ENCODE measurements at regions not wholly inside any gene's neighbourhood (a gene's known extent, or its start where the extent isn't known, plus 50 kb on each side); places are given as distances from the start of the nearest gene placed in this dataset.
"Not testable (repeated sequence)": the region's sequence is repeated elsewhere in the genome, so short reads cannot be mapped to it uniquely, and the experiment has no call there.

- no peak for ATAC-seq (ENCODE audit: low FRiP score)
- WGBS, 2 donors, result 77 to 83% methylated on average over 4 of the region's 4 CpGs
- no peaks in the 10 kb centered on the region for H3K27me3 ChIP-seq (ENCODE audit: control insufficient read depth in 1 of 2, insufficient read depth in 2 of 2, low read length in 1 of 2)
- H3K27ac ChIP-seq (ENCODE audit: low read depth in 1 of 2, low read length in 2 of 2), result no peak overlapping the region
- DNase-seq, result no peak
- intact Hi-C loops (cut with DNase I), result no loop called here
- H3K4me3 ChIP-seq (ENCODE audit: low read length in 2 of 2), result no peak overlapping the region
- no peaks in the 10 kb centered on the region for H3K4me1 ChIP-seq (ENCODE audit: control insufficient read depth in 1 of 2, insufficient read depth in 2 of 2, low read length in 2 of 2)
- H3K9me3 ChIP-seq (ENCODE audit: control insufficient read depth, low read length), result no peaks in the 10 kb centered on the region
- no peaks in the 10 kb centered on the region for H3K36me3 ChIP-seq (ENCODE audit: control insufficient read depth in 1 of 2, insufficient read depth in 2 of 2, low read length in 1 of 2)
Observed at GRCh38 chr22:22122348-22123117, 122.1 kb upstream of the VPREB1 start.

DNA sequence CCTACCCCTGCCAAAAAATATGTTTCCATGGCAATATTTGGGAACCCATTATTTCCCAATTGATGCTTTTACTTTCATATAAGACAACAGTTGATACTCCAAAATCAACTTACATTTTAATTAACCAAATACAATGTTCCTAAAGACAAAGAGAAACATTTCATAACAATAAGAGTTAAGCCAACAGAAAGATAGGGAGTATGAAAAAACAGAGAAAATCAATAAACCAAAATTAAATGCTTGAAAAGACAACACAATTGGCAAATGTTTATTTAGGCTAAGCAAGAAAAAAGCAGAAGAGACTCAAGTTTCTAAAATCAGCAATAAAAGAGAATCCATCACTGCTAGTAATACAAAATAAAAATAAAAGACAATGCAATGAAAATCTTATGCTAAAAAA is 123.1 kb upstream of the VPREB1 start:
- H3K27ac ChIP-seq (ENCODE audit: low read depth in 1 of 2, low read length in 2 of 2), result no peak overlapping the region
- H3K9me3 ChIP-seq (ENCODE audit: control insufficient read depth, low read length), result no peaks in the 10 kb centered on the region
- no peak for DNase-seq
- H3K4me1 ChIP-seq (ENCODE audit: control insufficient read depth in 1 of 2, insufficient read depth in 2 of 2, low read length in 2 of 2), result no peaks in the 10 kb centered on the region
- no peak for ATAC-seq (ENCODE audit: low FRiP score)
- intact Hi-C loops (cut with DNase I), result no loop called here
- no peak overlapping the region for H3K4me3 ChIP-seq (ENCODE audit: low read length in 2 of 2)
- H3K36me3 ChIP-seq (ENCODE audit: control insufficient read depth in 1 of 2, insufficient read depth in 2 of 2, low read length in 1 of 2), result no peaks in the 10 kb centered on the region
- no peaks in the 10 kb centered on the region for H3K27me3 ChIP-seq (ENCODE audit: control insufficient read depth in 1 of 2, insufficient read depth in 2 of 2, low read length in 1 of 2)

- Histone ChIP-seq H3K36me3 (ENCODE audit: control insufficient read depth in 1 of 2, insufficient read depth in 2 of 2, low read length in 1 of 2) (no peaks in the 10 kb centered on the region), H3K27ac (ENCODE audit: low read depth in 1 of 2, low read length in 2 of 2) (no peak overlapping the region), H3K9me3 (ENCODE audit: control insufficient read depth, low read length) (no peaks in the 10 kb centered on the region), H3K4me3 (ENCODE audit: low read length in 2 of 2) (no peak overlapping the region), H3K4me1 (ENCODE audit: control insufficient read depth in 1 of 2, insufficient read depth in 2 of 2, low read length in 2 of 2) (no peaks in the 10 kb centered on the region), H3K27me3 (ENCODE audit: control insufficient read depth in 1 of 2, insufficient read depth in 2 of 2, low read length in 1 of 2) (no peaks in the 10 kb centered on the region)
- intact Hi-C loops (cut with DNase I), result no loop called here
- WGBS, 2 donors, result 83 to 84% methylated on average over 3 of the region's 3 CpGs
- ATAC-seq (ENCODE audit: low FRiP score), result no peak
- no peak for DNase-seq
Observed at GRCh38 chr22:22120160-22120559, 124.4 kb upstream of the VPREB1 start.

GRCh38 chr22:22118987-22119386 is 125.6 kb upstream of the VPREB1 start:
- H3K9me3 ChIP-seq (ENCODE audit: control insufficient read depth, low read length), result no peaks in the 10 kb centered on the region
- ATAC-seq (ENCODE audit: low FRiP score), result no peak
- no peak overlapping the region for H3K4me3 ChIP-seq (ENCODE audit: low read length in 2 of 2)
- H3K27ac ChIP-seq (ENCODE audit: low read depth in 1 of 2, low read length in 2 of 2), result no peak overlapping the region
- no peak for DNase-seq
- intact Hi-C loops (cut with DNase I), result no loop called here
- H3K36me3 ChIP-seq (ENCODE audit: control insufficient read depth in 1 of 2, insufficient read depth in 2 of 2, low read length in 1 of 2), result no peaks in the 10 kb centered on the region
- WGBS, 2 donors, result 88 to 91% methylated on average over 1 of the region's 1 CpG
- no peaks in the 10 kb centered on the region for H3K4me1 ChIP-seq (ENCODE audit: control insufficient read depth in 1 of 2, insufficient read depth in 2 of 2, low read length in 2 of 2)
- H3K27me3 ChIP-seq (ENCODE audit: control insufficient read depth in 1 of 2, insufficient read depth in 2 of 2, low read length in 1 of 2), result no peaks in the 10 kb centered on the region

DNA sequence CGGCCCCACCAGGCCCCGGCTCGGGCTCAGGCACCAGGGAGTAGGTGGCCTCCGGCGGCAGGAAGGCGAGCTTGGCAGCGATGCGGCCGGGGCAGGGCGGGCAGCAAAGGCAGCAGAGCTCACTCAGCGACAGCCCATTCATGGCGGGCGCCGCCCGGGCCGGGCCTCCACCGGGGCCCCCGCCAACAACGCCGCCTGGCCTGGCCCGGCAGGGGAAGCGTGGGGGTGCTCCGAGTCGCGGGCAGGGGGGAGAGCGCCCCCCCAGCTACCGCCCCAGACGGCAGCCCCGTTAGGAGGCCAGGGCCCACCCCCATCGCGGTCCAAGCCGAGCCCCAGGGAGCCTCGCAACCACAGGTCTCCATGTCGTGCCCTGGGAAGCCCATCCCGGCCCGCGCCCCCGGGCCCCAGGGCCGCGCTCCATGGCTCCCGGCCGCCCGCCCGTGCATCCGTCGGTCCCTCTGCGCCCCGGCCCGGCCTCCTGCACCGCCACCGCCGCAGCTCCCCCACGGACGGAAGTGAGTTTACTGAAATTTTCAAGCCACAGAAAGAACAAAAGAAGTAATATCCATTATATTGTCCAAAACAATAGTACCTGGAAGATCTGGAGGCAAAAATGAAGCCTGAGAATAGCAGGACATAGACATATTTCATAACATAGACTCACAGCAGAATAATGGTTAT is 126.6 kb upstream of the VPREB1 start:
- H3K36me3 ChIP-seq (ENCODE audit: control insufficient read depth in 1 of 2, insufficient read depth in 2 of 2, low read length in 1 of 2); H3K9me3 ChIP-seq (ENCODE audit: control insufficient read depth, low read length); H3K27me3 ChIP-seq (ENCODE audit: control insufficient read depth in 1 of 2, insufficient read depth in 2 of 2, low read length in 1 of 2); H3K4me1 ChIP-seq (ENCODE audit: control insufficient read depth in 1 of 2, insufficient read depth in 2 of 2, low read length in 2 of 2); H3K4me3 ChIP-seq (ENCODE audit: low read length in 2 of 2); ATAC-seq (ENCODE audit: low FRiP score); DNase-seq; intact Hi-C loops (cut with DNase I); H3K27ac ChIP-seq (ENCODE audit: low read depth in 1 of 2, low read length in 2 of 2): not testable (repeated sequence)
- 24 to 26% methylated on average over 22 to 54 of the region's 54 CpGs for WGBS, 2 donors

DNA sequence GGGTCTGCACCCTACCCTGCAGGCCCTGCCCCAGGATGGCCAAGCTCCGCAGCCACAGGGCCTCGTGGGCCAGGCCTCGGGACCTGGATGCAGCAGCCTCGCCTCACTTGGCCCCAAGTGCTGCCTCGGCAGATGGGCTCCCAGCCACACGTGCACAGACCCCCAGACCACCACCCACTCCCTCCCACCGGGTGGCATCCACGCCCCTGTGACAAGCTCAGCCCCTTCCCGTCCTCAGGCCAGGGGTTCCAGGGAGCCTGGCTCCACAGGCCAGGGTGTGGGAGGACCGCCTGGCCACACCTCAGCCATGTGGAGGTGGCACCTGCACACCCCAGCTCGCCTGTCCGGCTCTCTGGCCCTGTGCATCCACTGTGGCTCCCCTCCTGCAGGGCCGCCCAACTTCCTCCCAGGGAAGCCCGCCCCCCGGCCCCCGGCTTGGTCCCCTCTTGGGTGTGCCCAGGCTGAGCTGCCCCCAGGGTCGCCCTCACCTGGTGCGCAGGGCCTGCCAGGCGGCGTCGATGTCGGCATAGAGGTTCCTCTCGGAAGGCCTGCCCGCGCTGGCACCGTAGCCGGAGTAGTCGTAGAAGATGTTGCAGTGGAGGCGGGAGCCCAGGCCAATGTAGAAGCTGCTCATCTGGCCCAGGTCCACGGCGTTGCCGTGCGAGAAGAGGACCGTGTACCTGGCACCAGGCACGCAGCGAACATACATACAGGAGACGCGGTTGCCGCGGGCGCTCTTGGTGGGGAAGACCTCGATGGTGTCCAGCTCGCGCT is 127.4 kb upstream of the VPREB1 start:
- H3K27me3 ChIP-seq (ENCODE audit: control insufficient read depth in 1 of 2, insufficient read depth in 2 of 2, low read length in 1 of 2); H3K27ac ChIP-seq (ENCODE audit: low read depth in 1 of 2, low read length in 2 of 2); H3K4me1 ChIP-seq (ENCODE audit: control insufficient read depth in 1 of 2, insufficient read depth in 2 of 2, low read length in 2 of 2); H3K36me3 ChIP-seq (ENCODE audit: control insufficient read depth in 1 of 2, insufficient read depth in 2 of 2, low read length in 1 of 2); H3K9me3 ChIP-seq (ENCODE audit: control insufficient read depth, low read length); H3K4me3 ChIP-seq (ENCODE audit: low read length in 2 of 2); DNase-seq; ATAC-seq (ENCODE audit: low FRiP score); intact Hi-C loops (cut with DNase I): not testable (repeated sequence)
- WGBS, 2 donors, result 80 to 85% methylated on average over 18 to 42 of the region's 44 CpGs

- Histone ChIP-seq H3K27ac (ENCODE audit: low read depth in 1 of 2, low read length in 2 of 2) (no peak overlapping the region), H3K4me1 (ENCODE audit: control insufficient read depth in 1 of 2, insufficient read depth in 2 of 2, low read length in 2 of 2) (no peaks in the 10 kb centered on the region), H3K27me3 (ENCODE audit: control insufficient read depth in 1 of 2, insufficient read depth in 2 of 2, low read length in 1 of 2) (no peaks in the 10 kb centered on the region), H3K36me3 (ENCODE audit: control insufficient read depth in 1 of 2, insufficient read depth in 2 of 2, low read length in 1 of 2) (no peaks in the 10 kb centered on the region), H3K9me3 (ENCODE audit: control insufficient read depth, low read length) (no peaks in the 10 kb centered on the region), H3K4me3 (ENCODE audit: low read length in 2 of 2) (no peak overlapping the region)
- ATAC-seq (ENCODE audit: low FRiP score), result no peak
- no peak for DNase-seq
- intact Hi-C loops (cut with DNase I), result no loop called here
Observed at GRCh38 chr22:22113701-22114100, 130.9 kb upstream of the VPREB1 start.

- no peaks in the 10 kb centered on the region for H3K27me3 ChIP-seq (ENCODE audit: control insufficient read depth in 1 of 2, insufficient read depth in 2 of 2, low read length in 1 of 2)
- no peak for ATAC-seq (ENCODE audit: low FRiP score)
- no peak overlapping the region for H3K27ac ChIP-seq (ENCODE audit: low read depth in 1 of 2, low read length in 2 of 2)
- WGBS, 2 donors, result 85 to 92% methylated on average over 4 of the region's 4 CpGs
- intact Hi-C loops (cut with DNase I), result no loop called here
- no peak for DNase-seq
- no peak overlapping the region for H3K4me3 ChIP-seq (ENCODE audit: low read length in 2 of 2)
- no peaks in the 10 kb centered on the region for H3K4me1 ChIP-seq (ENCODE audit: control insufficient read depth in 1 of 2, insufficient read depth in 2 of 2, low read length in 2 of 2)
- H3K36me3 ChIP-seq (ENCODE audit: control insufficient read depth in 1 of 2, insufficient read depth in 2 of 2, low read length in 1 of 2), result no peaks in the 10 kb centered on the region
- no peaks in the 10 kb centered on the region for H3K9me3 ChIP-seq (ENCODE audit: control insufficient read depth, low read length)
Observed at GRCh38 chr22:22112533-22113294, 130.1 kb upstream of the TOP3B start.

All from aorta (tissue), 5 donors.